ENCODE measurements at regions not wholly inside any gene's neighbourhood (a gene's known extent, or its start where the extent isn't known, plus 50 kb on each side); places are given as distances from the start of the nearest gene placed in this dataset.

- Histone ChIP-seq H3K36me3 (ENCODE audit: insufficient read depth, insufficient read length, low read length) (no peaks in the 10 kb centered on the region), H3K4me3 (ENCODE audit: insufficient read length, low read depth) (no peak overlapping the region), H3K4me1 (ENCODE audit: insufficient read depth, insufficient read length) (no peaks in the 10 kb centered on the region), H3K9me3 (ENCODE audit: insufficient read depth, low read length) (peaks cover 10% of the 10 kb centered on the region), H3K27me3 (ENCODE audit: insufficient read depth, insufficient read length) (no peaks in the 10 kb centered on the region), H3K9ac (ENCODE audit: insufficient read length, low read depth) (no peak overlapping the region)
- TF ChIP-seq YY1 (IDR thresholded peaks at IDR 0.05; ENCODE audit: insufficient read depth, insufficient read length), result no peak
- TF ChIP-seq SUZ12 (IDR thresholded peaks at IDR 0.05; ENCODE audit: extremely low read depth, insufficient read depth, insufficient read length), result no peak
- no peak for TF ChIP-seq ZNF274 (IDR thresholded peaks at IDR 0.05; ENCODE audit: low read depth, low read length)
- no peak for DNase-seq (ENCODE audit: low read depth, low spot score)
Measured at GRCh38 chr14:40413136-40413535, 980.9 kb upstream of the FBXO33 start.

DNA sequence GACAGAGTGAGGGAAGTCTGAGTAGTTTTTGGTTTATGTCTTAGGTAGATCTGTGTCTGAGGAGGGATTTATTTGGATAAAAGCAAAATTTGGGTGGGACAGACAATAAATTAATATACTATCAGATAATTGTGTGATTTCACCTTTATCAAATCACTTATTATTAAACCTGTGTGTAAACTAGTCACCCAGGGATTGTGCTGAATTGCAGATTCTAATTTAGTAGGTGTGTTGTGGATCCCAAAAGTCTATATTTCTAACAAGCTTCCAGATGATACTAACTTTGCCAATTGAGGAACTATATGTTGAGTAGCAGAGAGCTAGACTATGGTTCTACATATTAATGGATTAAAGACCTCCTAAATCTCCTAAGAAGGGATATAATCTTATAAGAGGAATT, 978.5 kb upstream of the FBXO33 start:
- Histone ChIP-seq H3K4me3 (ENCODE audit: insufficient read length, low read depth) (no peak overlapping the region), H3K27me3 (ENCODE audit: insufficient read depth, insufficient read length) (no peaks in the 10 kb centered on the region), H3K36me3 (ENCODE audit: insufficient read depth, insufficient read length, low read length) (no peaks in the 10 kb centered on the region), H3K9me3 (ENCODE audit: insufficient read depth, low read length) (peaks cover 16% of the 10 kb centered on the region), H3K4me1 (ENCODE audit: insufficient read depth, insufficient read length) (no peaks in the 10 kb centered on the region), H3K9ac (ENCODE audit: insufficient read length, low read depth) (no peak overlapping the region)
- TF ChIP-seq ZNF274 (IDR thresholded peaks at IDR 0.05; ENCODE audit: low read depth, low read length), result no peak
- no peak for TF ChIP-seq YY1 (IDR thresholded peaks at IDR 0.05; ENCODE audit: insufficient read depth, insufficient read length)
- no peak for DNase-seq (ENCODE audit: low read depth, low spot score)

GRCh38 chr14:40402957-40403356, 970.7 kb upstream of the FBXO33 start:
- TF ChIP-seq SUZ12 (IDR thresholded peaks at IDR 0.05; ENCODE audit: extremely low read depth, insufficient read depth, insufficient read length) (no peak), ZNF274 (IDR thresholded peaks at IDR 0.05; ENCODE audit: low read depth, low read length) (no peak), YY1 (IDR thresholded peaks at IDR 0.05; ENCODE audit: insufficient read depth, insufficient read length) (no peak)
- H3K4me1 ChIP-seq (ENCODE audit: insufficient read depth, insufficient read length), result no peaks in the 10 kb centered on the region
- H3K4me3 ChIP-seq (ENCODE audit: insufficient read length, low read depth), result no peak overlapping the region
- H3K9ac ChIP-seq (ENCODE audit: insufficient read length, low read depth), result no peak overlapping the region
- no peaks in the 10 kb centered on the region for H3K27me3 ChIP-seq (ENCODE audit: insufficient read depth, insufficient read length)
- no peaks in the 10 kb centered on the region for H3K36me3 ChIP-seq (ENCODE audit: insufficient read depth, insufficient read length, low read length)
- no peak for DNase-seq (ENCODE audit: low read depth, low spot score)
- peaks cover 4% of the 10 kb centered on the region for H3K9me3 ChIP-seq (ENCODE audit: insufficient read depth, low read length)

- TF ChIP-seq YY1 (IDR thresholded peaks at IDR 0.05; ENCODE audit: insufficient read depth, insufficient read length), result no peak
- no peak for TF ChIP-seq ZNF274 (IDR thresholded peaks at IDR 0.05; ENCODE audit: low read depth, low read length)
- no peak for TF ChIP-seq SUZ12 (IDR thresholded peaks at IDR 0.05; ENCODE audit: extremely low read depth, insufficient read depth, insufficient read length)
- no peak overlapping the region for H3K9ac ChIP-seq (ENCODE audit: insufficient read length, low read depth)
- H3K4me1 ChIP-seq (ENCODE audit: insufficient read depth, insufficient read length), result no peaks in the 10 kb centered on the region
- H3K9me3 ChIP-seq (ENCODE audit: insufficient read depth, low read length), result no peaks in the 10 kb centered on the region
- no peak for DNase-seq (ENCODE audit: low read depth, low spot score)
- H3K4me3 ChIP-seq (ENCODE audit: insufficient read length, low read depth), result no peak overlapping the region
- H3K27me3 ChIP-seq (ENCODE audit: insufficient read depth, insufficient read length), result no peaks in the 10 kb centered on the region
- H3K36me3 ChIP-seq (ENCODE audit: insufficient read depth, insufficient read length, low read length), result no peaks in the 10 kb centered on the region
Measured at GRCh38 chr14:40398981-40399380, 966.7 kb upstream of the FBXO33 start.

GRCh38 chr14:40394634-40395340, 962.6 kb upstream of the FBXO33 start:
- Histone ChIP-seq H3K4me3 (ENCODE audit: insufficient read length, low read depth) (no peak overlapping the region), H3K9ac (ENCODE audit: insufficient read length, low read depth) (no peak overlapping the region), H3K9me3 (ENCODE audit: insufficient read depth, low read length) (no peaks in the 10 kb centered on the region), H3K36me3 (ENCODE audit: insufficient read depth, insufficient read length, low read length) (no peaks in the 10 kb centered on the region), H3K4me1 (ENCODE audit: insufficient read depth, insufficient read length) (no peaks in the 10 kb centered on the region), H3K27me3 (ENCODE audit: insufficient read depth, insufficient read length) (no peaks in the 10 kb centered on the region)
- TF ChIP-seq ZNF274 (IDR thresholded peaks at IDR 0.05; ENCODE audit: low read depth, low read length), result no peak
- no peak for TF ChIP-seq SUZ12 (IDR thresholded peaks at IDR 0.05; ENCODE audit: extremely low read depth, insufficient read depth, insufficient read length)
- no peak for TF ChIP-seq YY1 (IDR thresholded peaks at IDR 0.05; ENCODE audit: insufficient read depth, insufficient read length)
- no peak for DNase-seq (ENCODE audit: low read depth, low spot score)

DNA sequence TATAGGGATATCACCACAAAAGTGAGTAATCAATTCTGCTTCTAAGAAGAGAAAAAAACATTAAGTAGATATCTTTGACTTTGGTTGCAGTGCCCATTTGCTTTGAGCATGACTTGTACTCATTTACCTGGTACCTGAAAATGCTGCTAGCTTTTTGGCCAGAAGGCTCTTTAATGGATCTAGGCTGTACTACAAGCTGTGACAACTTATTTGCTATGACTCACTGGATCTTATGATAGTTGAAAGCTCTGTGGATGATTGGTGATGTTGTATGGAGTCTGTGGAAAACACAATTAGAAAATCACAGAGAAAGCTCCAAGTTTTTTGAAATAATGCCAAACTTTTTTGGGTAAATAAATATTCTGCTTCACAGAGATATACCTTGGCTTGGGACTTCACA, 960.9 kb upstream of the FBXO33 start:
- Histone ChIP-seq H3K27me3 (ENCODE audit: insufficient read depth, insufficient read length) (no peaks in the 10 kb centered on the region), H3K4me3 (ENCODE audit: insufficient read length, low read depth) (no peak overlapping the region), H3K36me3 (ENCODE audit: insufficient read depth, insufficient read length, low read length) (no peaks in the 10 kb centered on the region), H3K4me1 (ENCODE audit: insufficient read depth, insufficient read length) (no peaks in the 10 kb centered on the region), H3K9me3 (ENCODE audit: insufficient read depth, low read length) (no peaks in the 10 kb centered on the region), H3K9ac (ENCODE audit: insufficient read length, low read depth) (no peak overlapping the region)
- no peak for DNase-seq (ENCODE audit: low read depth, low spot score)
- TF ChIP-seq ZNF274 (IDR thresholded peaks at IDR 0.05; ENCODE audit: low read depth, low read length) (no peak), SUZ12 (IDR thresholded peaks at IDR 0.05; ENCODE audit: extremely low read depth, insufficient read depth, insufficient read length) (no peak), YY1 (IDR thresholded peaks at IDR 0.05; ENCODE audit: insufficient read depth, insufficient read length) (no peak)

GRCh38 chr14:40386433-40386832, 954.2 kb upstream of the FBXO33 start:
- H3K9ac ChIP-seq (ENCODE audit: insufficient read length, low read depth), result no peak overlapping the region
- DNase-seq (ENCODE audit: low read depth, low spot score), result no peak
- H3K36me3 ChIP-seq (ENCODE audit: insufficient read depth, insufficient read length, low read length), result no peaks in the 10 kb centered on the region
- H3K27me3 ChIP-seq (ENCODE audit: insufficient read depth, insufficient read length), result no peaks in the 10 kb centered on the region
- no peaks in the 10 kb centered on the region for H3K4me1 ChIP-seq (ENCODE audit: insufficient read depth, insufficient read length)
- H3K9me3 ChIP-seq (ENCODE audit: insufficient read depth, low read length), result no peaks in the 10 kb centered on the region
- H3K4me3 ChIP-seq (ENCODE audit: insufficient read length, low read depth), result no peak overlapping the region
- no peak for TF ChIP-seq YY1 (IDR thresholded peaks at IDR 0.05; ENCODE audit: insufficient read depth, insufficient read length)
- no peak for TF ChIP-seq ZNF274 (IDR thresholded peaks at IDR 0.05; ENCODE audit: low read depth, low read length)
- TF ChIP-seq SUZ12 (IDR thresholded peaks at IDR 0.05; ENCODE audit: extremely low read depth, insufficient read depth, insufficient read length), result no peak
